H1 (cell line): ENCODE measurements at regions not wholly inside any gene's neighbourhood (a gene's known extent, or its start where the extent isn't known, plus 50 kb on each side); places are given as distances from the start of the nearest gene placed in this dataset.

ENCODE experiments used
- CTCF ChIA-PET: fragments of 300-600 bp; sonication (Branson Sonifier 250); formaldehyde crosslinking; loops from one replicate; lab custom pipeline; 2021; ENCODE audit not compliant: partially characterized antibody; lab: Charles Lee
- POLR2A ChIA-PET: fragments of 300-600 bp; sonication (Branson Sonifier 250); formaldehyde crosslinking; loops from one replicate; lab custom pipeline; 2021; ENCODE audit warnings: inconsistent platforms; ENCODE audit not compliant: partially characterized antibody; lab: Charles Lee
- DNase-seq, 2 experiments: peaks; one replicate each; pipeline versions ENCODE4 v3.0.0 to v3.0.0-alpha.2; 2010 to 2022; ENCODE audit warnings: low spot score in 2 of 2, low read depth in 1 of 2, mixed read lengths in 1 of 2
- FAIRE-seq: peaks from 2 replicates; lab custom pipeline; 2011; peaks lifted over from hg19 to GRCh38; lab: Jason Lieb, UNC
- H2AFZ ChIP-seq: 2 replicates; pipeline ENCODE4 v1.8.1; 2012; ENCODE audit warnings: low read length, inconsistent platforms
- H2AK5ac ChIP-seq: 2 replicates; pipeline ENCODE4 v1.6.1; 2013; ENCODE audit warnings: low read depth, low read length
- H2BK120ac ChIP-seq: replicated peaks from 2 replicates; pipeline ENCODE3; 2013; ENCODE audit warnings: low read depth, low read length, inconsistent platforms
- H2BK12ac ChIP-seq: 2 replicates; pipeline ENCODE4 v1.6.1; 2013; ENCODE audit warnings: low read depth, low read length
- H2BK15ac ChIP-seq: 2 replicates; pipeline ENCODE4 v1.6.1; 2013; ENCODE audit warnings: low read length
- H2BK20ac ChIP-seq: 2 replicates; pipeline ENCODE4 v1.6.1; 2013; ENCODE audit warnings: low read length
- H2BK5ac ChIP-seq: 2 replicates; pipeline ENCODE4 v1.6.1; 2013; ENCODE audit warnings: low read depth, low read length
- H3K14ac ChIP-seq: 2 replicates; pipeline ENCODE4 v1.6.1; 2013; ENCODE audit warnings: inconsistent platforms; ENCODE audit not compliant: insufficient read length
- H3K18ac ChIP-seq: 2 replicates; pipeline ENCODE4 v1.6.1; 2013; ENCODE audit warnings: low read length; ENCODE audit errors: extremely low read depth
- H3K23ac ChIP-seq: 2 replicates; pipeline ENCODE4 v1.6.1; 2013; ENCODE audit warnings: inconsistent platforms; ENCODE audit not compliant: insufficient read length
- H3K23me2 ChIP-seq: 2 replicates; pipeline ENCODE4 v1.6.1; 2013; ENCODE audit warnings: low read depth, low read length
- H3K27ac ChIP-seq: 2 replicates; pipeline ENCODE4 v1.6.1; 2011; ENCODE audit warnings: low read depth, low read length, inconsistent platforms
- H3K27me3 ChIP-seq, 4 experiments: replicated peaks in 1 of 4; 1 replicate in 1 of 4; 2 replicates in 3 of 4; pipeline versions ENCODE4 v1.6.1 to v1.8.1; 2011 to 2013; ENCODE audit warnings: low read length in 3 of 4, mild to moderate bottlenecking in 3 of 4, inconsistent platforms in 2 of 4, mixed read lengths in 2 of 4, moderate library complexity in 1 of 4; ENCODE audit not compliant: control insufficient read depth in 3 of 4, insufficient read depth in 3 of 4; ENCODE audit errors: extremely low read depth in 1 of 4
- H3K36me3 ChIP-seq, 4 experiments: 2 replicates each; pipeline versions ENCODE4 v1.6.1 to v1.8.1; 2011 to 2013; ENCODE audit warnings: mild to moderate bottlenecking in 4 of 4, low read length in 3 of 4, moderate library complexity in 2 of 4, control low read depth in 1 of 4, inconsistent platforms in 1 of 4; ENCODE audit not compliant: insufficient read depth in 4 of 4, control insufficient read depth in 2 of 4
- H3K4ac ChIP-seq: replicated peaks from 2 replicates; pipeline ENCODE3; 2013; ENCODE audit warnings: low read length, low read depth, mixed read lengths, inconsistent platforms; ENCODE audit not compliant: insufficient read length
- H3K4me1 ChIP-seq, 4 experiments: replicated peaks in 1 of 4; 1 replicate in 1 of 4; 2 replicates in 3 of 4; pipeline versions ENCODE4 v1.6.1 to v1.8.1; 2011 to 2013; ENCODE audit warnings: low read length in 3 of 4, inconsistent platforms in 2 of 4, mixed read lengths in 1 of 4; ENCODE audit not compliant: insufficient read depth in 4 of 4, control insufficient read depth in 3 of 4
- H3K4me2 ChIP-seq, 2 experiments: 2 replicates each; pipeline versions ENCODE4 v1.6.1 to v1.8.1; 2011 to 2013; ENCODE audit warnings: low read depth in 2 of 2, low read length in 2 of 2, control low read depth in 1 of 2, inconsistent platforms in 1 of 2, mild to moderate bottlenecking in 1 of 2; ENCODE audit not compliant: insufficient read depth in 1 of 2
- H3K4me3 ChIP-seq, 4 experiments: fragments of 200-600, 300-600 bp in 1 of 4; sonication (generic), shearing (Covaris generic), sonication (Bioruptor Twin) in 1 of 4; 2 replicates each; pipeline versions ENCODE4 v1.5.1 to v1.8.1; 2011 to 2016; ENCODE audit warnings: low read length in 4 of 4, low read depth in 3 of 4, control low read depth in 2 of 4, inconsistent platforms in 2 of 4, mild to moderate bottlenecking in 2 of 4, mixed read lengths in 1 of 4, moderate library complexity in 1 of 4; ENCODE audit not compliant: insufficient read depth in 2 of 4; ENCODE audit errors: extremely low read depth in 1 of 4
- H3K56ac ChIP-seq: replicated peaks from 2 replicates; pipeline ENCODE3; 2013; ENCODE audit warnings: low read depth, mild to moderate bottlenecking, mixed read lengths, low read length, inconsistent platforms; ENCODE audit not compliant: insufficient read length
- H3K79me1 ChIP-seq: 2 replicates; pipeline ENCODE4 v1.6.1; 2013; ENCODE audit warnings: low read depth, low read length, control low read depth
- H3K79me2 ChIP-seq, 2 experiments: 2 replicates each; pipeline versions ENCODE4 v1.6.1 to v1.8.1; 2012 to 2013; ENCODE audit warnings: low read length in 2 of 2, mild to moderate bottlenecking in 2 of 2, inconsistent platforms in 1 of 2; ENCODE audit not compliant: insufficient read depth in 2 of 2, control insufficient read depth in 1 of 2
- H3K9ac ChIP-seq, 4 experiments: replicated peaks in 1 of 4; 1 replicate in 1 of 4; 2 replicates in 3 of 4; pipeline versions ENCODE4 v1.6.1 to v1.8.1; 2011 to 2013; ENCODE audit warnings: low read depth in 3 of 4, low read length in 3 of 4, control low read depth in 2 of 4, mild to moderate bottlenecking in 2 of 4, moderate library complexity in 2 of 4, inconsistent platforms in 1 of 4; ENCODE audit errors: extremely low read depth in 1 of 4
- H3K9me3 ChIP-seq, 2 experiments: 2 replicates each; pipeline versions ENCODE4 v1.6.1 to v1.8.1; 2012 to 2013; ENCODE audit warnings: mild to moderate bottlenecking in 2 of 2, moderate library complexity in 2 of 2, control low read depth in 1 of 2, inconsistent platforms in 1 of 2, low read depth in 1 of 2, low read length in 1 of 2, mixed read lengths in 1 of 2; ENCODE audit not compliant: insufficient read depth in 2 of 2
- H4K20me1 ChIP-seq, 2 experiments: replicated peaks in 1 of 2; 2 replicates each; pipeline versions ENCODE3 to v1.8.1; 2011 to 2013; ENCODE audit warnings: inconsistent platforms in 2 of 2, low read length in 2 of 2, mild to moderate bottlenecking in 1 of 2; ENCODE audit not compliant: insufficient read depth in 2 of 2, control insufficient read depth in 1 of 2
- H4K5ac ChIP-seq: 2 replicates; pipeline ENCODE4 v1.6.1; 2013; ENCODE audit warnings: low read length, low read depth, mixed read lengths, inconsistent platforms; ENCODE audit not compliant: insufficient read length
- H4K8ac ChIP-seq: 2 replicates; pipeline ENCODE4 v1.8.0; 2013; ENCODE audit warnings: mild to moderate bottlenecking, moderate library complexity, low read length, inconsistent platforms; ENCODE audit not compliant: insufficient read depth; ENCODE audit errors: extremely low read depth
- H4K91ac ChIP-seq: replicated peaks from 2 replicates; pipeline ENCODE3; 2013; ENCODE audit warnings: low read length, mixed read lengths, inconsistent platforms; ENCODE audit not compliant: insufficient read length
- BCL11A ChIP-seq, 2 experiments: IDR thresholded peaks; one replicate each; pipeline ENCODE4 v1.6.1; 2011; ENCODE audit warnings: low read depth in 2 of 2, low read length in 2 of 2, mild to moderate bottlenecking in 2 of 2
- KDM1A ChIP-seq: fragments of 200-600, 300-600 bp; sonication (generic); IDR thresholded peaks from 2 replicates; pipeline ENCODE4 v1.7.1; 2016; ENCODE audit warnings: mild to moderate bottlenecking, low read length, borderline replicate concordance
- NANOG ChIP-seq: IDR thresholded peaks from 2 replicates; pipeline ENCODE4 v1.6.1; 2011; ENCODE audit warnings: low read length, low read depth, mild to moderate bottlenecking, inconsistent platforms; ENCODE audit not compliant: insufficient read depth, poor library complexity, severe bottlenecking
- POLR2A ChIP-seq, 2 experiments: IDR thresholded peaks; 1 replicate in 1 of 2; 2 replicates in 1 of 2; pipeline ENCODE4 v1.6.1; 2011; ENCODE audit warnings: low read depth in 2 of 2, low read length in 2 of 2, mild to moderate bottlenecking in 2 of 2; ENCODE audit errors: control extremely low read depth in 1 of 2
- RAD21 ChIP-seq, 2 experiments: IDR thresholded peaks in 1 of 2; conservative IDR thresholded peaks in 1 of 2; 2 replicates each; pipeline ENCODE4 v1.6.1; 2011; ENCODE audit warnings: low read depth in 2 of 2, low read length in 2 of 2, improper control_type of control experiment in 1 of 2, inconsistent platforms in 1 of 2, mild to moderate bottlenecking in 1 of 2, moderate library complexity in 1 of 2
- RBBP5 ChIP-seq: IDR thresholded peaks from 2 replicates; pipeline ENCODE4 v1.7.1; 2012; ENCODE audit warnings: low read depth, mild to moderate bottlenecking, inconsistent platforms, low read length, moderate library complexity, borderline replicate concordance
- SAP30 ChIP-seq: fragments of 300-600 bp; sonication (generic); IDR thresholded peaks from 2 replicates; pipeline ENCODE4 v1.7.1; 2012; ENCODE audit warnings: low read length, moderate library complexity, mild to moderate bottlenecking, inconsistent platforms; ENCODE audit not compliant: insufficient read depth, insufficient replicate concordance
- SIRT6 ChIP-seq: IDR thresholded peaks from one replicate; pipeline ENCODE4 v1.7.1; 2012; ENCODE audit warnings: low read length, inconsistent platforms
- SRF ChIP-seq: IDR thresholded peaks from 2 replicates; pipeline ENCODE4 v1.6.1; 2011; ENCODE audit warnings: mild to moderate bottlenecking, low read depth, low read length, moderate library complexity
- TAF1 ChIP-seq: IDR thresholded peaks from 2 replicates; pipeline ENCODE4 v1.6.1; 2011; ENCODE audit warnings: mild to moderate bottlenecking, low read depth, low read length
- WGBS, 2 experiments: shearing (Covaris generic) in 1 of 2; methylation state at CpG; one replicate each; pipeline versions ENCODE4 v1.1.6 to v1.1.7; 2013 to 2015; ENCODE audit warnings: low lambda C conversion rate in 2 of 2, mixed read lengths in 2 of 2, inconsistent platforms in 1 of 2, low coverage in 1 of 2, missing lambda C conversion rate in 1 of 2; ENCODE audit not compliant: insufficient replicate concordance in 2 of 2, insufficient coverage in 1 of 2, insufficient read length in 1 of 2; ENCODE audit errors: extremely low coverage in 1 of 2, missing lambda C conversion rate in 1 of 2; 5-methylcytosine and 5-hydroxymethylcytosine counted together
- TF ChIP-seq, protein P1 (sequence below), 3 experiments: IDR thresholded peaks; 1 replicate in 2 of 3; 2 replicates in 1 of 3; pipeline versions ENCODE4 v1.5.1 to v1.6.1; 2011; ENCODE audit warnings: low read length in 3 of 3, mild to moderate bottlenecking in 3 of 3, inconsistent platforms in 2 of 3, low read depth in 1 of 3, moderate library complexity in 1 of 3; ENCODE audit not compliant: insufficient read depth in 1 of 3; ENCODE audit errors: control extremely low read depth in 1 of 3
- TF ChIP-seq, protein P2 (sequence below): IDR thresholded peaks from 2 replicates; pipeline ENCODE4 v1.6.1; 2012; ENCODE audit warnings: inconsistent platforms

- Histone ChIP-seq H3K14ac (no peak overlapping the region), H3K4me1 (no peaks in the 10 kb centered on the region), H2AK5ac (no peak overlapping the region), H3K36me3 (no peaks in the 10 kb centered on the region), H4K20me1 (no peaks in the 10 kb centered on the region), H3K4me2 (no peak overlapping the region), H2BK15ac (no peak overlapping the region), H3K18ac (no peak overlapping the region), H2AFZ (no peak overlapping the region), H3K9ac (no peak overlapping the region), H3K23ac (no peak overlapping the region), H3K23me2 (no peaks in the 10 kb centered on the region), H3K27me3 (no peaks in the 10 kb centered on the region), H3K4me3 (no peak overlapping the region; a peak in 1 of 8 replicates), H3K79me1 (no peaks in the 10 kb centered on the region), H4K5ac (no peak overlapping the region), H3K27ac (no peak overlapping the region), H3K4ac (no peak overlapping the region), H3K56ac (no peak overlapping the region), H3K79me2 (no peaks in the 10 kb centered on the region), H2BK120ac (no peak overlapping the region), H2BK20ac (no peak overlapping the region), H4K8ac (no peak overlapping the region), H2BK5ac (no peak overlapping the region), H4K91ac (no peak overlapping the region), H3K9me3 (no peaks in the 10 kb centered on the region), H2BK12ac (no peak overlapping the region)
- FAIRE-seq (no peak), DNase-seq (no peak)
- WGBS, 2 experiments: 81% methylated on average over 3 of the region's 3 CpGs; no CpG with 5 or more reads in 1 of the 2 experiments
- POLR2A ChIA-PET: no interaction called here
- CTCF ChIA-PET: no interaction called here
- TF ChIP-seq RBBP5 (no peak), BCL11A (IDR thresholded peaks at IDR 0.05; ENCODE audit: low read depth in 2 of 2, low read length in 2 of 2) (no peak), SIRT6 (no peak), KDM1A (no peak), NANOG (no peak), SRF (no peak), RAD21 (IDR thresholded peaks at IDR 0.05 in 1 of 2, conservative IDR thresholded peaks at IDR 0.05 in 1 of 2; ENCODE audit: low read depth in 2 of 2, low read length in 2 of 2) (no peak), SAP30 (no peak), POLR2A (IDR thresholded peaks at IDR 0.05; ENCODE audit: control extremely low read depth in 1 of 2, low read depth in 2 of 2, low read length in 2 of 2) (no peak), TAF1 (no peak)
- TF ChIP-seq, protein P1, sequence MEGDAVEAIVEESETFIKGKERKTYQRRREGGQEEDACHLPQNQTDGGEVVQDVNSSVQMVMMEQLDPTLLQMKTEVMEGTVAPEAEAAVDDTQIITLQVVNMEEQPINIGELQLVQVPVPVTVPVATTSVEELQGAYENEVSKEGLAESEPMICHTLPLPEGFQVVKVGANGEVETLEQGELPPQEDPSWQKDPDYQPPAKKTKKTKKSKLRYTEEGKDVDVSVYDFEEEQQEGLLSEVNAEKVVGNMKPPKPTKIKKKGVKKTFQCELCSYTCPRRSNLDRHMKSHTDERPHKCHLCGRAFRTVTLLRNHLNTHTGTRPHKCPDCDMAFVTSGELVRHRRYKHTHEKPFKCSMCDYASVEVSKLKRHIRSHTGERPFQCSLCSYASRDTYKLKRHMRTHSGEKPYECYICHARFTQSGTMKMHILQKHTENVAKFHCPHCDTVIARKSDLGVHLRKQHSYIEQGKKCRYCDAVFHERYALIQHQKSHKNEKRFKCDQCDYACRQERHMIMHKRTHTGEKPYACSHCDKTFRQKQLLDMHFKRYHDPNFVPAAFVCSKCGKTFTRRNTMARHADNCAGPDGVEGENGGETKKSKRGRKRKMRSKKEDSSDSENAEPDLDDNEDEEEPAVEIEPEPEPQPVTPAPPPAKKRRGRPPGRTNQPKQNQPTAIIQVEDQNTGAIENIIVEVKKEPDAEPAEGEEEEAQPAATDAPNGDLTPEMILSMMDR (IDR thresholded peaks at IDR 0.05; ENCODE audit: control extremely low read depth in 1 of 3, insufficient read depth in 1 of 3, low read depth in 1 of 3, low read length in 3 of 3): no peak
- TF ChIP-seq, protein P2, sequence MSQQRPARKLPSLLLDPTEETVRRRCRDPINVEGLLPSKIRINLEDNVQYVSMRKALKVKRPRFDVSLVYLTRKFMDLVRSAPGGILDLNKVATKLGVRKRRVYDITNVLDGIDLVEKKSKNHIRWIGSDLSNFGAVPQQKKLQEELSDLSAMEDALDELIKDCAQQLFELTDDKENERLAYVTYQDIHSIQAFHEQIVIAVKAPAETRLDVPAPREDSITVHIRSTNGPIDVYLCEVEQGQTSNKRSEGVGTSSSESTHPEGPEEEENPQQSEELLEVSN: no peak
These were observed 812.7 kb upstream of the NRXN1 start for GRCh38 chr2:51844596-51844995.
